ENCODE measurements at regions not wholly inside any gene's neighbourhood (a gene's known extent, or its start where the extent isn't known, plus 50 kb on each side); places are given as distances from the start of the nearest gene placed in this dataset.

- Histone ChIP-seq H3K4me3 (replicated peaks in 1 of 2; ENCODE audit: low read depth in 1 of 2, low read length in 2 of 2) (no peak overlapping the region), H2AFZ (ENCODE audit: low read depth, low read length, poor library complexity, severe bottlenecking) (no peak overlapping the region), H3K79me2 (ENCODE audit: insufficient read depth, low read length) (no peaks in the 10 kb centered on the region), H3K9ac (ENCODE audit: low read length) (no peak overlapping the region), H3K27me3 (ENCODE audit: insufficient read depth, low read length) (peaks cover 3% of the 10 kb centered on the region; the same call in 1 of the 2 replicates), H3K36me3 (ENCODE audit: control insufficient read depth in 1 of 2, insufficient read depth in 2 of 2, low read length in 2 of 2) (no peaks in the 10 kb centered on the region), H4K20me1 (ENCODE audit: insufficient read depth) (no peaks in the 10 kb centered on the region), H3K4me1 (ENCODE audit: control insufficient read depth in 1 of 2, insufficient read depth in 2 of 2, low read length in 2 of 2) (no peaks in the 10 kb centered on the region), H3K9me2 (ENCODE audit: insufficient read depth) (no peaks in the 10 kb centered on the region), H3K4me2 (ENCODE audit: low read length) (no peak overlapping the region), H3K27ac (ENCODE audit: low read depth, low read length) (no peak overlapping the region), H3K9me3 (ENCODE audit: control insufficient read depth in 1 of 2, insufficient read depth in 1 of 2, low read depth in 1 of 2, low read length in 2 of 2) (no peaks in the 10 kb centered on the region)
- BruUV-seq (replicated peaks), result no TSS peak
- ChIA-PET RAD21 (ENCODE audit: low non-redundant PET in 1 of 2, low total read pairs in 2 of 2, uncharacterized antibody in 2 of 2, unreplicated experiment in 2 of 2) (no interaction called here), POLR2A (interaction anchor here (1.5 kb wide), 1 partner anchor 10 kb away, joined by 4 read pairs; no protein-coding TSS in a partner anchor), CTCF (no interaction called here)
- no peak for TF ChIP-seq TCF7L2 (IDR thresholded peaks at IDR 0.05; ENCODE audit: borderline replicate concordance, extremely low read depth, insufficient read depth, insufficient read length)
- TF ChIP-seq SIN3A (IDR thresholded peaks at IDR 0.05; ENCODE audit: low read depth), result no peak
- no peak for TF ChIP-seq EGR1 (IDR thresholded peaks at IDR 0.05; ENCODE audit: low read depth)
- TF ChIP-seq CTCF (IDR thresholded peaks at IDR 0.05 in 2 of 3, conservative IDR thresholded peaks at IDR 0.05 in 1 of 3; ENCODE audit: borderline replicate concordance in 1 of 3, insufficient read depth in 1 of 3, low read depth in 2 of 3, low read length in 2 of 3), result no peak
- TF ChIP-seq ZNF274 (IDR thresholded peaks at IDR 0.05; ENCODE audit: low read depth, low read length), result no peak
- TF ChIP-seq SP1 (IDR thresholded peaks at IDR 0.05; ENCODE audit: low read depth), result no peak
- TF ChIP-seq RAD21 (IDR thresholded peaks at IDR 0.05; ENCODE audit: low read depth), result no peak
- no peak for TF ChIP-seq FOSL1 (IDR thresholded peaks at IDR 0.05; ENCODE audit: low read depth)
- TF ChIP-seq, protein P1, sequence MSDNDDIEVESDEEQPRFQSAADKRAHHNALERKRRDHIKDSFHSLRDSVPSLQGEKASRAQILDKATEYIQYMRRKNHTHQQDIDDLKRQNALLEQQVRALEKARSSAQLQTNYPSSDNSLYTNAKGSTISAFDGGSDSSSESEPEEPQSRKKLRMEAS (IDR thresholded peaks at IDR 0.05), result no peak
- TF ChIP-seq, protein P2, sequence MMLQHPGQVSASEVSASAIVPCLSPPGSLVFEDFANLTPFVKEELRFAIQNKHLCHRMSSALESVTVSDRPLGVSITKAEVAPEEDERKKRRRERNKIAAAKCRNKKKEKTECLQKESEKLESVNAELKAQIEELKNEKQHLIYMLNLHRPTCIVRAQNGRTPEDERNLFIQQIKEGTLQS (IDR thresholded peaks at IDR 0.05), result no peak
- TF ChIP-seq POLR2AphosphoS5 (IDR thresholded peaks at IDR 0.05; ENCODE audit: low read depth, low read length), result no peak
- no peak for TF ChIP-seq JUND (IDR thresholded peaks at IDR 0.05)
- no peak for TF ChIP-seq ELF1 (IDR thresholded peaks at IDR 0.05; ENCODE audit: borderline replicate concordance, low read depth)
- no peak for TF ChIP-seq EZH2 (IDR thresholded peaks at IDR 0.05)
- TF ChIP-seq, protein P3, sequence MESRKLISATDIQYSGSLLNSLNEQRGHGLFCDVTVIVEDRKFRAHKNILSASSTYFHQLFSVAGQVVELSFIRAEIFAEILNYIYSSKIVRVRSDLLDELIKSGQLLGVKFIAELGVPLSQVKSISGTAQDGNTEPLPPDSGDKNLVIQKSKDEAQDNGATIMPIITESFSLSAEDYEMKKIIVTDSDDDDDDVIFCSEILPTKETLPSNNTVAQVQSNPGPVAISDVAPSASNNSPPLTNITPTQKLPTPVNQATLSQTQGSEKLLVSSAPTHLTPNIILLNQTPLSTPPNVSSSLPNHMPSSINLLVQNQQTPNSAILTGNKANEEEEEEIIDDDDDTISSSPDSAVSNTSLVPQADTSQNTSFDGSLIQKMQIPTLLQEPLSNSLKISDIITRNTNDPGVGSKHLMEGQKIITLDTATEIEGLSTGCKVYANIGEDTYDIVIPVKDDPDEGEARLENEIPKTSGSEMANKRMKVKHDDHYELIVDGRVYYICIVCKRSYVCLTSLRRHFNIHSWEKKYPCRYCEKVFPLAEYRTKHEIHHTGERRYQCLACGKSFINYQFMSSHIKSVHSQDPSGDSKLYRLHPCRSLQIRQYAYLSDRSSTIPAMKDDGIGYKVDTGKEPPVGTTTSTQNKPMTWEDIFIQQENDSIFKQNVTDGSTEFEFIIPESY (IDR thresholded peaks at IDR 0.05; ENCODE audit: extremely low read depth, insufficient replicate concordance, low read length), result no peak
- no peak for TF ChIP-seq POLR2A (IDR thresholded peaks at IDR 0.05; ENCODE audit: borderline replicate concordance, extremely low read depth, insufficient read depth, insufficient read length)
- no peak for TF ChIP-seq EZH2phosphoT487 (IDR thresholded peaks at IDR 0.05; ENCODE audit: borderline replicate concordance)
- TF ChIP-seq SRF (IDR thresholded peaks at IDR 0.05; ENCODE audit: low read depth), result no peak
- no peak for TF ChIP-seq REST (IDR thresholded peaks at IDR 0.05; ENCODE audit: low read depth)
- DNase-seq (ENCODE audit: low read depth, low spot score) (no peak), ATAC-seq (no peak)
- intact Hi-C loops (cut with micrococcal nuclease), result no loop called here
These were observed 332.7 kb downstream of the DIRAS2 start for GRCh38 chr9:90309809-90310520.
